Motor neuron (in vitro differentiated cells): ENCODE measurements at regions not wholly inside any gene's neighbourhood (a gene's known extent, or its start where the extent isn't known, plus 50 kb on each side); places are given as distances from the start of the nearest gene placed in this dataset.
"Not testable (repeated sequence)": the region's sequence is repeated elsewhere in the genome, so short reads cannot be mapped to it uniquely, and the experiment has no call there.

ENCODE experiments used
- ATAC-seq, 8 experiments: fragments of 200-7000 bp; cut with Tn5 transposase; replicated peaks in 6 of 8; 2 replicates each; pipeline ENCODE4 v1.8.0; 2021; ENCODE audit warnings: mild to moderate bottlenecking in 8 of 8, moderate library complexity in 8 of 8
- H3K27ac ChIP-seq, 2 donors: fragments of 250-450 bp; sonication (Bioruptor Pico); 2 replicates each; pipeline ENCODE4 v1.9.0; 2021; ENCODE audit warnings: antibody characterized with exemption in 2 of 2, mild to moderate bottlenecking in 2 of 2, moderate library complexity in 1 of 2
- H3K4me1 ChIP-seq, 2 donors: fragments of 250-450 bp; sonication (Bioruptor Pico); replicated peaks in 1 of 2; 2 replicates each; pipeline ENCODE4 v1.6.1; 2021; ENCODE audit warnings: antibody characterized with exemption in 2 of 2, mild to moderate bottlenecking in 2 of 2, moderate library complexity in 1 of 2
- H3K4me3 ChIP-seq, 5 donors: fragments of 250-450 bp; sonication (Bioruptor Pico); 2 replicates each; pipeline ENCODE4 v1.9.0; 2021; ENCODE audit warnings: antibody characterized with exemption in 5 of 5, mild to moderate bottlenecking in 5 of 5, moderate library complexity in 4 of 5
- WGBS, 10 experiments: fragments of 450-650 bp; shearing (Covaris generic); methylation state at CpG; one replicate each; pipeline ENCODE4 v1.0.0; 2022; 5-methylcytosine and 5-hydroxymethylcytosine counted together
- in situ Hi-C, 9 experiments: fragments of 400-800 bp; cut with MboI; loops; one replicate each; pipeline ENCODE4 v1.15.0; 2021; ENCODE audit warnings: low sequenced_read_pairs in 9 of 9, low pct_unique_long_range_greater_than_20kb in 2 of 9; ENCODE audit not compliant: unreplicated experiment in 9 of 9

DNA sequence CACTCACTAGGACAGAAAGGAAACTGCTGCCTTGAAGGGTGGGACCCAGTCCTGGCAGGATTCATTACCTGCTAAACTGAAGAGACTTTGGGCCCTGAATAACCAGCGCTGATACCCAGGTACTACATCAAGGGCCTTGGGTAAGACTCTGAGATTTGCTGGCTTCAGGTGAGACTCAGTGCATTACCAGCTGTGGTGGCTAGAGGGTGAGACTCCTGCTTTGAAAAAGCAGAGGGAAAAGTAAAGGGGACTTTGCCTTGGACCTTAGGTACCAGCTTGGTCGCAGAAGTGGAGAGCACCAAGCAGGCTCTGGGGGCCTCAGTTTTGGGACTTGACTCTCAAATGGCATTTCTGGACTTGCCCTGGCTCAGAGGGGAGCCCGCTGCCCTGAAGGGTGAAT is 673.3 kb downstream of the NXPH1 start:
- no peak for ATAC-seq
- whole genome bisulfite sequencing, 10 experiments: 43 to 100% (median 58%) methylated on average over 1 to 2 of the region's 3 CpGs; no CpG with 5 or more reads in 6 of the 10 experiments

DNA sequence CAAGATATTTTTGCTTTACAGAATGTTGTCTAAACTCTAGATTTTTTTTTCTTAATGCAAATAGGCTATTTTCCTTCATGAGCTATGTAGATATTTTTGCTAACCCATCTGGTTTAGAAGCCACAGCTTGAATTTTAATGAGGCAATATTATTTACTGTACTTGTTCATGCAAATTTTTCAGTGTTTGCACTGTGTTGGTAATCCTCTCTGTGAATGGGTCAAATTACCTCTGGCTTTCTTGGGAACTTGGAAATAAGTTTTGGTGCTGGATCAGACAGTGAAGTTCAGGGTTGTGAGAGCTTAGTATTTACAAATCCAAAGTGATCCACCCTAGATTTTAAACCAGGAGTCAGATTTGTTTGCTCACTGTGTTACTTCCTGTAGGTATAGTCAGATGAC is 686.9 kb downstream of the NXPH1 start:
- H3K27ac ChIP-seq: no peak overlapping the region
- H3K4me1 ChIP-seq: no peaks in the 10 kb centered on the region
- ATAC-seq: peak in 1 of 8 experiments; percentile 99
- no peak overlapping the region for H3K4me3 ChIP-seq
- in situ Hi-C loops: no loop called here

More for the DNA sequence above, 673.3 kb downstream of the NXPH1 start:
- in situ Hi-C loops: no loop called here
- no peak overlapping the region for H3K4me3 ChIP-seq
- no peak overlapping the region for H3K27ac ChIP-seq
- H3K4me1 ChIP-seq: no peaks in the 10 kb centered on the region

DNA sequence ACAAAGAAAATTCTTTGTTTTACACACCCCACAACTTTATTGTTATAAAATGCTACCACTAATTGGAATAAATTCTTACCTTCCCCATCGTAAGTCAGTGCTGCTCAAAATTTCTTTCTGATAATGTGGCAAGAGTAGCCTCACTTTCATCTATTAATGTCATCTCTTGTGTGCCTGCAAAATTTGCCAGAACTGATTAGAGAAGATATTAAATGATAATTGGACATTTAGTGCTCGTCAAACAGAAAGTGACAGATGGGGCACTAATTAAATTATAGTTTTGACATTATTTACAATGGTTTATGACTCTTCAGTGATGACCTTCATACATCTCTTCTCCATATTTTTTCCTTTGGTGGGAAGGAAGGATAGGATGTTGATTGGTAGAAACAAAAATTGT is 690.9 kb downstream of the NXPH1 start:
- in situ Hi-C loops: no loop called here
- Histone ChIP-seq H3K4me1 (no peaks in the 10 kb centered on the region), H3K4me3 (no peak overlapping the region), H3K27ac (no peak overlapping the region)
- 0 to 100% (median 72%) methylated on average over 1 to 2 of the region's 2 CpGs; no CpG with 5 or more reads in 1 of the 10 experiments for WGBS, 10 experiments
- no peak for ATAC-seq

DNA sequence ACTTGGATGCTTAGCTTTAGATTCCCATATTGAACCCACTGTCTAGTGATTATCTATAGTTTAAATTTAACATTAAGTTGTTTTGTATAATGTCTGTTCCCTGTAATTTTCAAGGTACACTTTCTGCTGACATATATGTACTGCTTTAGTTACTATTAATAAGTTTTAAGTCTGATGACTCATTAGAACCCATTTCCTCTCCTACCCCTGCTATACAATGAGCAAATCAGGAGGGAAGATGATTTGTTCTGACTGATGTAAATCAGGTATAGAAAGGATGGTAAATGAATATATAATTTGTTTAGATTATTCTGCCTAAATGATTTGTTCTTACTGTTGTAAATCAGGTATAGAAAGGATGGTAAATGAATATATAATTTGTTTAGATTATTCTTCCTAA is 691.8 kb downstream of the NXPH1 start:
- Histone ChIP-seq H3K4me3 (no peak overlapping the region), H3K27ac (no peak overlapping the region), H3K4me1 (no peaks in the 10 kb centered on the region)
- no peak for ATAC-seq
- in situ Hi-C loops: no loop called here

DNA sequence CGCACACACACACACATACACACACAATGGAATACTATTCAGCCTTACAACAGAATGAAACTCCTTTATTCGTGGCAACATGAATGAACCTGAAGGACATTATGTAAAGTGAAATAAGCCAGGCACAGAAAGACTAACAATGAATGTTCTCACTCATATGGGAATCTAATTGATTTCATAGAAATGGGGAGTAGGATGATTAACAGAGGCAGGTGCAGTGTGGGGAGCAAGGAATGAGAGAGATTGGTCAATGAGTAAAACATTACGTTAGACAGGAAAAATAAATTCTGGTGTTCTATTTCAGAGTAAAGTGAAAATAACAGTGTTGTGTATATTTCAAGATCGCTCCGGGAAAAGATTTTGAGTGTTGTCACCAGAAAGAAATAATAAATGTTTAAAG is 694.5 kb downstream of the NXPH1 start:
- no peak overlapping the region for H3K27ac ChIP-seq
- WGBS, 10 experiments: 11 to 97% (median 73%) methylated on average over 2 to 5 of the region's 5 CpGs
- no peaks in the 10 kb centered on the region for H3K4me1 ChIP-seq
- H3K4me3 ChIP-seq: no peak overlapping the region
- ATAC-seq: no peak
- in situ Hi-C loops: no loop called here

DNA sequence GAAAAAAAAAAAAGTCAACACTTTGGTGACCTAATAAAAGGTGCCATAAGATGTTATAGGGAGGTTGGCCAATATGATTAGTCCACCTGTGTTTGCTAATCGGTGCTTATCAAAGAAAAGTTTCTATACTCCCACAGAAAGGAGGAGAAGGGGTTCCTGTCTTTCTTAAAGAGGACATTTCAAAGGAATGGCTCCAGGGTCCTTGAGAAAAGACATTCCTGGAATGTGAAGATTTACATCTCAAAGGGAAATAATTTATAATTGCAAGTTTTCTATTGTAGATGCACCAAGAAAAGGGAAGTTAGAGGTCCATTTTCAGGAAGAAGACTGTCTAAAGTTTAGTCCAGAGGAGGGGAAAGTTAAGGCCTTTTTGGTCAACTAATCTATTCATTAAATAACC is 715.3 kb downstream of the NXPH1 start:
- no peaks in the 10 kb centered on the region for H3K4me1 ChIP-seq
- no peak overlapping the region for H3K27ac ChIP-seq
- H3K4me3 ChIP-seq: no peak overlapping the region
- in situ Hi-C loops: no loop called here
- WGBS, 10 experiments: 0 to 83% (median 36%) methylated on average over 1 of the region's 1 CpG; no CpG with 5 or more reads in 1 of the 10 experiments
- no peak for ATAC-seq

- no peak overlapping the region for H3K27ac ChIP-seq
Observed at GRCh38 chr7:9149499-9150082, 716.2 kb downstream of the NXPH1 start.

DNA sequence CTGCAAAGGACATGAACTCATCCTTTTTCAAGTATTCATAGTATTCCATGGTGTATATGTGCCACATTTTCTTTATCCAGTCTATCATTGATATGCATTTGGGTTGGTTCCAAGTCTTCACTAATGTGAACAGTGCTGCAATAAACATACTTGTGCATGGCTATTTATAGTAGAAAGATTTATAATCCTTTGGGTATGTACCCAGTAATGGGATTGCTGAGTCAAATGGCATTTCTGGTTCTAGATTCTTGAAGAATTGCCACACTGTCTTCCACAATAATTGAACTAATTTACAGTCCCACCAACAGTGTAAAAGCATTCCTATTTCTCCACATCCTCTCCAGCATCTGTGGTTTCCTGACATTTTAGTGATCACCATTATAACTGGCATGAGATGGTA is 730.3 kb downstream of the NXPH1 start:
- H3K27ac ChIP-seq, ATAC-seq, in situ Hi-C loops, H3K4me1 ChIP-seq, H3K4me3 ChIP-seq: not testable (repeated sequence)

More at GRCh38 chr7:9149499-9150082, 716.2 kb downstream of the NXPH1 start:
- Histone ChIP-seq H3K4me3 (no peak overlapping the region), H3K4me1 (no peaks in the 10 kb centered on the region)
- ATAC-seq: no peak
- in situ Hi-C loops: no loop called here
- 0 to 100% (median 76%) methylated on average over 1 to 4 of the region's 4 CpGs; no CpG with 5 or more reads in 1 of the 10 experiments for WGBS, 10 experiments

- no peak for ATAC-seq
- WGBS, 10 experiments: 14 to 94% (median 32%) methylated on average over 1 to 3 of the region's 3 CpGs
- H3K27ac ChIP-seq: no peak overlapping the region
- in situ Hi-C loops: no loop called here
- H3K4me1 ChIP-seq: no peaks in the 10 kb centered on the region
- no peak overlapping the region for H3K4me3 ChIP-seq
Observed at GRCh38 chr7:9175871-9176270, 742.5 kb downstream of the NXPH1 start.

GRCh38 chr7:9181356-9181755 is 747.9 kb downstream of the NXPH1 start:
- no peak overlapping the region for H3K27ac ChIP-seq
- 0 to 100% (median 78%) methylated on average over 1 of the region's 1 CpG for WGBS, 10 experiments
- ATAC-seq: no peak
- H3K4me1 ChIP-seq: no peaks in the 10 kb centered on the region
- in situ Hi-C loops: no loop called here
- H3K4me3 ChIP-seq: no peak overlapping the region

- in situ Hi-C loops: no loop called here
- H3K4me3 ChIP-seq: no peak overlapping the region
- H3K27ac ChIP-seq: no peak overlapping the region
- no peaks in the 10 kb centered on the region for H3K4me1 ChIP-seq
- WGBS, 10 experiments: 34 to 100% (median 79%) methylated on average over 1 to 4 of the region's 4 CpGs
- no peak for ATAC-seq
Observed at GRCh38 chr7:9186730-9187129, 753.3 kb downstream of the NXPH1 start.

DNA sequence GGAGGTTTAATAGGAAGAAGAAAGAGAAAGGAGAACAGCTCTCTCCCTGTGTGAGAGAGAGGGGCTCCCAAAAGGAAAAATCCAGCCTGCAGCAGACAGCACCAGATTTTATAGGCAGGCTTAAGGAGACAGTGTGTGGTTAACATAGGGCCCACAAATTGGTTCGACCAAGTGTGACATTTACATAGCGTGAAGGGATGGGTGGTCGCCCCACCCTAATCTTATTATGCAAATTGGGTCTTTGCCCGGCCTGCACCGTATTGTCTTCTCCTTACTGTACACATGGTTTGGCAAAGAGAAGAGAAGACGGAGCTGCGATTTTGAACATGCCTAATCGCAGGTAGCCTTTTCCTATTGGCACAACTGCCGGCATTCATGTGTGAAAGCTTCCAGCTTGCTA is 756.3 kb downstream of the NXPH1 start:
- no peaks in the 10 kb centered on the region for H3K4me1 ChIP-seq
- in situ Hi-C loops: no loop called here
- peak in 2 of 8 experiments; percentile 33 to 78 for ATAC-seq
- no peak overlapping the region for H3K4me3 ChIP-seq
- no peak overlapping the region for H3K27ac ChIP-seq
- WGBS, 10 experiments: 15 to 100% (median 91%) methylated on average over 1 to 8 of the region's 9 CpGs; no CpG with 5 or more reads in 2 of the 10 experiments

DNA sequence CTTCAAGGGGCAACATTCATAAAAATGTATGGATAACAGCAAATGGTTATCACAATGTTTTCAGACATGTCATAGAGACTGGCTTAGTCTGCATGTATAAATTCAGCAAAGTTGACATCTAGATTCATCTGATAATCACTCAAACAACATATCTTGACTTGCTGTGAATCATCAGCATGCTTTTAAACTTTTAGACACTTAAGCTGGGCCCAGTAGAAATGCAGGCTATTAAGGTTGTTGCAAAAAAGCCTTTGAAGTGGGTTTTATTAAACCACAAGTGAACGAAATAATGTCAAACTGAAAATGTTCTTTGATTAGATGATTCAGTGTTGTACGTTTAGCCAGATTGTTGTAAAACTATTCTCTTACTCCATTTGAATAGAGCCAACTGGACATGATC is 759.6 kb downstream of the NXPH1 start:
- H3K27ac ChIP-seq: no peak overlapping the region
- no peak overlapping the region for H3K4me3 ChIP-seq
- in situ Hi-C loops: no loop called here
- no peak for ATAC-seq
- H3K4me1 ChIP-seq: no peaks in the 10 kb centered on the region
- 0 to 93% (median 79%) methylated on average over 1 to 2 of the region's 2 CpGs; no CpG with 5 or more reads in 1 of the 10 experiments for WGBS, 10 experiments

DNA sequence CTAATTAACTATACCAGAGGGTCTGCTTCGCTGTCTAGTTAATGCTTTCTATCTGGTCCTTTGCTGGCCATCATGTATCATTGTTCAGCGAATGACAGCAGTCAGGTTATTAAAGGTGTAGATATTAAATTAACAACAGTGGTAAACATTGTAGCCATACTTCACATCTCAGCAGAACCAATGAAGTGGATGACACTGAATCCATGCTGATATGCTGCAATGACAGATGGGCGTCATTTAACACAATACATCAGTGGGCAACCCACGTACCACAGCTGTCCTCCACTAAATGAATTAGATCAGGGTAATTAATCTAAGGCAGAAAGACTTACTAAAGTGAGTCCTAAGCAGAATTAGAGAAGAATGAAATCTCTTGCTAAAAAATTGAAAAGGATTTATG is 767.2 kb downstream of the NXPH1 start:
- peak in 5 of 8 experiments; percentile 49 to 100 (median 68) for ATAC-seq
- in situ Hi-C loops: no loop called here
- 0 to 67% (median 46%) methylated on average over 1 to 4 of the region's 4 CpGs; no CpG with 5 or more reads in 1 of the 10 experiments for WGBS, 10 experiments
- H3K27ac ChIP-seq: no peak overlapping the region
- no peak overlapping the region for H3K4me3 ChIP-seq
- peaks cover 6 to 8% of the 10 kb centered on the region in 2 donors for H3K4me1 ChIP-seq
